Dedifferentiated amniotic fluid mesenchymal stem cell (primary cell): ENCODE measurements at regions not wholly inside any gene's neighbourhood (a gene's known extent, or its start where the extent isn't known, plus 50 kb on each side); places are given as distances from the start of the nearest gene placed in this dataset.
"Not testable (repeated sequence)": the region's sequence is repeated elsewhere in the genome, so short reads cannot be mapped to it uniquely, and the experiment has no call there.

Experiments used
- DNase-seq: peaks from one replicate; pipeline ENCODE4 v3.0.0-alpha.2; 2016; ENCODE audit errors: extremely low spot score

DNA sequence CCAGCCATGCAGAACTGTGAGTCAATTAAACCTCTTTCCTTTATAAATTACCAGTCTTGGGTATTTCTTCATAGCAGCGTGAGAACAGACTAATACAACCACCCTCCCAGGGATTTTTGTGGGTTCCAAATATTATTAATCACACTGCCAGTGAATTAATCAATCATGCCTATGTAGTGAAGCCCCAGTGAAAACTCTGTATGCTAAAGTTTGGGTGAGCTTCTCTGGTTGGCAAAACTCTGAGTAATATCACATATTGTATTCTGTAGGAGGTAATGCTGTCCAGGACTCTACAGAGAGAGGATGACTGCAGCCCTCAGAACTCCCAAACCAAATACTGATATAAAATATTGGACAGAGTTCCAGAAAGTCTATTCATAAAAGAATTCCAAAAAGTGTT lies 216.9 kb downstream of the RPAP3 start:
- no peak for DNase-seq

- no peak for DNase-seq
These were observed 224.8 kb downstream of the RPAP3 start for GRCh38 chr12:47481041-47481440.

DNA sequence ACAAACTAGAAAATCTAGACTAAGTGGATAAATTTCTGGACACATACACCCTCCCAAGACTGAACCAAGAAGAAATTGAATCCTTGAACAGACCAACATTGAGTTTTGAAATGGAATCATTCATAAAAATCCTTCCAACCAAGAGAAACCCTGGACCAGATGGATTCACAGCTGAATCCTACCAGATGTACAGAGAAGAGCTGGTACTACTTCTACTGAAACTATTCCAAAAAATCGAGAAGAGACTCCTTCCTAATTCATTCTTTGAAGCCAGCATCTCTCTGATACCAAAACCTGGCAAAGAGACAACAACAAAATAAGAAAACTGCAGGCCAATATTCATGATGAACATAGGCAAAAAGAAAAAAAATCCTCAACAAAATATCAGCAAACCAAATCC lies 227.4 kb downstream of the RPAP3 start:
- no peak for DNase-seq

- no peak for DNase-seq
These were observed 232.7 kb downstream of the RPAP3 start for GRCh38 chr12:47473091-47473490.

DNA sequence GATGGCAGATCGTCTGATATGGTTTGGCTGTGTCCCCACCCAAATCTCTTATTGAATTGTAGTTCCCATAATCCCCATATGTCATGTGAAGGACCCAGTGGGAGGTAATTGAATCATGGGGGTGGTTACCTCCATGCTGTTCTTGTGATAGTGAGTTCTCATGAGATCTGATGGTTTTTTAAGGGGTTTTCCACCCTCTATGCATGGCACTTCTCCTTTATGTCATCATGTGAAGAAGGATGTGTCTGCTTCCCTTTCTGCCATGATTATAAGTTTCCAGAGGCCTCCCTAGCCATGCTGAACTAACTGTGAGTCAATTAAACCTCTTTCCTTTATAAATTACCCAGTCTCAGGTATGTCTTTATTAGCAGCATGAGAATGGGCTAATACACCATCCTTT lies 235.5 kb downstream of the RPAP3 start:
- DNase-seq: not testable (repeated sequence)

DNA sequence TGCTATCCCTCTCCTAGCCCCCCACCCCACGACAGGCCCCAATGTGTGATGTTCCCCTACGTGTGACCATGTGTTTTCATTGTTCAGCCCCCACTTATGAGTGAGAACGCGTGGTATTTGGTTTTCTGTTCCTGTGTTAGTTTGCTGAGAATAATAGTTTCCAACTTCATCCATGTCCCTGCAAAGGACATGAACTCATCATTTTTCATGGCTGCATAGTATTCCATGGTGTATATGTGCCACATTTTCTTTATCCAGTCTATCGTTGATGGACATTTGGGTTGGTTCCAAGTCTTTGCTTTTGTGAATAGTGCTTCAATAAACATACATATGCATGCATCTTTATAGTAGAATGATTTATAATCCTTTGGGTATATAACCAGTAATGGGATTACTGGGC lies 241.9 kb downstream of the RPAP3 start:
- not testable (repeated sequence) for DNase-seq

GRCh38 chr12:47458279-47458678 lies 247.6 kb downstream of the RPAP3 start:
- DNase-seq: no peak

- no peak for DNase-seq
These were observed 256.0 kb downstream of the RPAP3 start for GRCh38 chr12:47449797-47450196.

DNA sequence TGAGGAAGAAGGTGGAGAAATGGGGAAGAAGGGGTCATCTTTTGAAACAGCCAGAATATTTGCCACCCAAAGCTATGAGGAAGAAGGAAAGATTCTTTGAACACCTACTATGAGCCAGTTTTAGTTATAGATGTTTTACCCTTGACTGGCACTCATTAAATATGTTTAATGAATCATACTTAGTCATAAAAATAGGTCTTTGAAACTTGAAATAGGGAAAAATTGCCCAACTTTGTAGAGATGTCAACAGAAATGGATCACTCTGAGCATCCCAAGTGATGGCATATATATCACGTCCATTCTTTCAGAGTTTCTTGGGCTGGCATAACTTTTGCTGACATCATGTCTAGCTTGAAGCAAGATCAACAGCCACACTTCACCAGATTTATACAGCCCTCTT lies 263.5 kb downstream of the RPAP3 start:
- DNase-seq: no peak

DNA sequence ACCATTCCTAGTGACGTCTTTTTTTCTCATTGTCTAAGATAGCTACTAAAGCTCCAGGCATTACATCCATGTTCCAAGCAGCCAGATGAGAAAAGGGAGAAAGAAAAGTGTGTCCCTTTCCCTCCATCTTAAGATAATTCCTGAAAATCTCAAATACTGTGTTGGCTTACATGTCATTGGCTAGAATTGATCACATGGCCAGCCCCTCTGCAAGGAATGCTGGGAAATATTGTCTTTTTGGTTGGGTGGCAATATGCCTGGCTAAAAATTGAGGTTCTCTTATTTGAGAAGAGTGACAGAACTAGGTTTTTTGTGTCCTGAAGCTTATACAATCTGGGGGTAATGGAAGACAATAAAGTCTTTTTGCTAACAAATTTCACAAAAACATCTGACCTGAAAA lies 264.3 kb downstream of the RPAP3 start:
- DNase-seq: no peak

DNA sequence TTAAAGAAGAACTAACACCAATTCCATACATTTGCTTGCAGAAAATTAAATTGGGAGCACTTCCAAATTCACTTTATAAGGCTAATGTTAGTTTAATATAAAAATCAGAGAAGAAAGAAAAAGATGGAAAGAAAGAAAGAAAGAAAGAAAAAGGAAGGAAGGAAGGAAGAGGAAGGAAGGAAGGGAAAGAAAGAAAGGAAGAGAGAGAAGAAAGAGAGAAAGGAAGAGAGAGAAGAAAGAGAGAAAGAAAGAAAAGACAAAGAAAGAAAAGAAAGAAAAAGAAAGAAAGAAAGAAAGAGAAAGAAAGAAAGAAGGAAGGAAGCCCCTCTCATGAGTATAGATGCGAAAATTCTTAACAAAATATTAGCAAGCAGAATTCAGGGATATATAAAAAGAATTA lies 267.7 kb downstream of the RPAP3 start:
- DNase-seq: no peak

GRCh38 chr12:47437570-47437969 lies 268.3 kb downstream of the RPAP3 start:
- DNase-seq: no peak

DNA sequence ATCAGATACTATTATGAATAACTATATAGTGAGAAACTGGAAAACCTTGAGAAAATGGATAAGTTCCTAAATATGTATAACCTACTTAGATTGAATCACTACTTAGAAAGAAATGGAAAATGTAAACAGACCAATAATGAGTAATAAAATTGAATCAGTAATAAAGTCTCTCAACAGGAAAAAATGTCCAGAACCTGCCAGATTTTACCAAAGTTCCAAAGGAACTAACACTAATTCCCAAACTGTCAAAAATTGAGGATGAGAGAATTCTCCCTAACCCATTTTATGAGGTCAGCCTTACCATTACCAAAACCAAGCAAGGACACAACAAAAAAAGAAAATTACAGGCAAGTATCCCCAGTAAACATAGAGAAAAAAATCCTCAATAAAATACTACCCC lies 272.0 kb downstream of the RPAP3 start:
- no peak for DNase-seq

DNA sequence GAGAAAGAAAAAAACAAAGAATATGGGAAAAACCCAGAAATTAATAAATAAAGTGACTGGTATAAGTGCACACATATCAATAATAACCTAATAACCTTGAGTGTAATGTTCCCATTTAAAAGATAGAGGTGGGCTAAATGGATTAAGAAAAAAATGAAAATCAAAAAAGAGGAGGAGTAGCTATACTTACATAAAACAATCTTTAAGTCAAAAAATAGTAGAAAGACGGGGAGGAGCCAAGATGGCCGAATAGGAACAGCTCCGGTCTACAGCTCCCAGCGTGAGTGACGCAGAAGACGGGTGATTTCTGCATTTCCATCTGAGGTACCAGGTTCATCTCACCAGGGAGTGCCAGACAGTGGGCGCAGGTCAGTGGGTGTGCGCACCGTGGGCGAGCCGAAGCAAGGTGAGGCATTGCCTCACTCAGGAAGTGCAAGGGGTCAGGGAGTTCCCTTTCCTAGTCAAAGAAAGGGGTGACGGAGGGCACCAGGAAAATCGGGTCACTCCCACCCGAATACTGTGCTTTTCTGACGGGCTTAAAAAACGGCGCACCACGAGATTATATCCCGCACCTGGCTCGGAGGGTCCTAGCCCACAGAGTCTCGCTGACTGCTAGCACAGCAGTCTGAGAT lies 279.0 kb downstream of the RPAP3 start:
- DNase-seq: not testable (repeated sequence)

DNA sequence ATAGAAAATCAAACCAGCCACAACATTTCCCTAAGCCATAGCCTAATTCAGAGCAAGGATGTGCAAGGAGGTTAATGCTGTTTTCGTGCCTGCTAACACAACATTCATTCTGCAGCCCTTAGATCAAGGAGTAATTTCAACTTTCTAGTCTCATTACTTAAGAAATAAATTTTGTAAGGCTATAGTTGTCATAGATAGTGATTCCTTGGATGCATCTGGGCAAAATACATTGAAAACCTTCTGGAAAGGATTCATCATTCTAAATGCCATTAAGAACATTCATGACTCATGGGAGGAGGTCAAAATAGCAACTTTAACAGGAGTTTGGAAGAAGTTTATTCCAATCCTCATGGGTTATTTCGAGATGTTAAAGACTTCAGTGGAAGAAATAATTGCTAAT lies 283.2 kb downstream of the RPAP3 start:
- no peak for DNase-seq

- DNase-seq: no peak
These were observed 286.3 kb downstream of the RPAP3 start for GRCh38 chr12:47419497-47419896.

DNA sequence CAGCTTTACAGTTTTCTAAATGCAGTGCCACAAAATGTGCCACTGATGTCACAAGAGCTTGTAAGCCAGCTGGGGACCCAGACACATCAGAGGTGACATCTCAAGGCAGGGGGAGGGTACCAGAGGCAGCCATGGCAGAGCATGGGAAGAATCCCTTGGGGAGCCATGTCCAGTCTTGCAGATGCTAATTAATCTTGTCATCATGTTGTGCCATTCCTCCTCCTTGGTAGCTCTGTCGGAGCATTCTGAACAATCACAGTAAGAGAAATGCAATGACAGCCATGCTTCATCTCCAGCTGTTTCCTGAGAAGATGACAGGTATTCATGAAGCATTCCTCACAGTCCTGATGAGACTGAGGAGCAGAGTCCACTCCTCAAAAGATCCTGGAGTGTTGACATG lies 287.9 kb downstream of the RPAP3 start:
- DNase-seq: no peak

GRCh38 chr12:47417121-47417520 lies 288.7 kb downstream of the RPAP3 start:
- DNase-seq: no peak

DNA sequence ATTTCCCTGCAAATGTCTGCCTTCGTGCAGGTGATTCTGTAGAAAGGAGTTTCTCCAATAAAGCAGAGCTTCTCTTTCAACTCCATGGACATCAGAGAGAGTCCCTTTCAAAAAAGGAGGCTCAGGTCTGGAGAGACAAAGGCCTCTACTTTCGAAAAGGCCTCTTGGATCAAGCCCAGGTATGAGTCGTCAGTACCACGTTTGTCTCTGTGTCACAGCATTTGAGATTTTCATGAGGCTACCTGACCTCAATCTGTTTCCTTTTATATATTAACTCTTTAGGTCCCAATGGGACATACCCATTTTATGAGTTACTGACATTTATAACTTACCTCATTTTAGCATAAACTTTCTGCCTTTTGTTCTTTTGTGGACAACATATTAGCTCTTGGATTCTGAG lies 290.8 kb downstream of the RPAP3 start:
- DNase-seq: no peak

- DNase-seq: no peak
These were observed 291.3 kb downstream of the RPAP3 start for GRCh38 chr12:47414511-47414910.

DNA sequence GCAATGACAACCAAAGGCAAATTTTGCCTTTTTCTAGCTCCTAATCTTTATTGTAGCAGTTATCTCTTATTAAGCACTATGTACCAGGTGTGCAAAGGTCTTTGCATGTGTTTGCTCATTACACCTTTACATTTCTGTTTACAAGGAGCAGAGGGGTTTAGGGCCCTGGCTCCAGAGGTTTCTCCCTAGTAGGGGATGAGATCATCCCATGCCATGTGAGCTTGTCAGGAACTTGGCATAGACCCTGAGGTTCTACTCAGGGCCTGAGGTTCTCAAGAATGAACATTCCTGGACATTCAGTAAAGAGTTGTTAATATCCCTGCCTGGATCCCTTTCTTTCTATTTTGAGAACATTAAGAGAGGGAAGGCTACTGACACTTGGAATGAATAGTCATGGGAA lies 292.0 kb downstream of the RPAP3 start:
- no peak for DNase-seq

- DNase-seq: no peak
These were observed 293.1 kb downstream of the RPAP3 start for GRCh38 chr12:47412601-47413236.

GRCh38 chr12:47411966-47412365 lies 293.9 kb downstream of the RPAP3 start:
- no peak for DNase-seq

GRCh38 chr12:47410862-47411261 lies 295.0 kb downstream of the RPAP3 start:
- no peak for DNase-seq
